ENCODE measurements at regions not wholly inside any gene's neighbourhood (a gene's known extent, or its start where the extent isn't known, plus 50 kb on each side); places are given as distances from the start of the nearest gene placed in this dataset.

DNA sequence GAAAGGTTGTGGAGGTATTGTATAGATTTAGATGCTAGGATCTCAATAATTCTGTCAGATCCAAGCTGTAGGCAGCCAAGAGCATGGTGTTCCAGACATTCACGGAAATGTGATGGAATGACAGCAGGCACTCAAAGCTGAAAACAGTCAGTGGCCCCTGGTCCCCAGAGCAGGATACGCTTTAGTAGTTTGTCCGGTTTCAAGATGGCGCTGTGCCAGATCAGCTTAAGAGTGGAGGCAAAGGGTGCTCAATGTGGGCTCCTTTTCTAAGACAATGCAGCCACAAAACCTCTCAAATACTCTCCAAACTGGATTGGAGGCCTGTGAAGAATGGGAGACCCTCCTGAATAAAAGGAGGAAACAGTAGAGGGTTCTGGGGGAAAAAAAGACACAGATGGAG, 291.2 kb upstream of the HS3ST1 start:
- H3K27ac ChIP-seq, result no peak overlapping the region
- H3K36me3 ChIP-seq, result no peaks in the 10 kb centered on the region
- peak; percentile 35 for ATAC-seq
- DNase-seq, result peak; percentile 58
- no peaks in the 10 kb centered on the region for H3K9me3 ChIP-seq
- TF ChIP-seq, protein P1, sequence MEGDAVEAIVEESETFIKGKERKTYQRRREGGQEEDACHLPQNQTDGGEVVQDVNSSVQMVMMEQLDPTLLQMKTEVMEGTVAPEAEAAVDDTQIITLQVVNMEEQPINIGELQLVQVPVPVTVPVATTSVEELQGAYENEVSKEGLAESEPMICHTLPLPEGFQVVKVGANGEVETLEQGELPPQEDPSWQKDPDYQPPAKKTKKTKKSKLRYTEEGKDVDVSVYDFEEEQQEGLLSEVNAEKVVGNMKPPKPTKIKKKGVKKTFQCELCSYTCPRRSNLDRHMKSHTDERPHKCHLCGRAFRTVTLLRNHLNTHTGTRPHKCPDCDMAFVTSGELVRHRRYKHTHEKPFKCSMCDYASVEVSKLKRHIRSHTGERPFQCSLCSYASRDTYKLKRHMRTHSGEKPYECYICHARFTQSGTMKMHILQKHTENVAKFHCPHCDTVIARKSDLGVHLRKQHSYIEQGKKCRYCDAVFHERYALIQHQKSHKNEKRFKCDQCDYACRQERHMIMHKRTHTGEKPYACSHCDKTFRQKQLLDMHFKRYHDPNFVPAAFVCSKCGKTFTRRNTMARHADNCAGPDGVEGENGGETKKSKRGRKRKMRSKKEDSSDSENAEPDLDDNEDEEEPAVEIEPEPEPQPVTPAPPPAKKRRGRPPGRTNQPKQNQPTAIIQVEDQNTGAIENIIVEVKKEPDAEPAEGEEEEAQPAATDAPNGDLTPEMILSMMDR (IDR thresholded peaks at IDR 0.05), result no peak
- intact Hi-C loops (cut with DNase I), result no loop called here
- H3K27me3 ChIP-seq, result no peaks in the 10 kb centered on the region
- no peak overlapping the region for H3K4me3 ChIP-seq
- H3K4me1 ChIP-seq, result no peaks in the 10 kb centered on the region

- no peaks in the 10 kb centered on the region for H3K9me3 ChIP-seq
- intact Hi-C loops (cut with DNase I), result no loop called here
- no peak for DNase-seq
- H3K4me3 ChIP-seq, result no peak overlapping the region
- H3K27me3 ChIP-seq, result no peaks in the 10 kb centered on the region
- TF ChIP-seq, protein P1 (IDR thresholded peaks at IDR 0.05), result no peak
- ATAC-seq, result no peak
- H3K36me3 ChIP-seq, result no peaks in the 10 kb centered on the region
- no peak overlapping the region for H3K27ac ChIP-seq
- no peaks in the 10 kb centered on the region for H3K4me1 ChIP-seq
These were observed 287.2 kb upstream of the HS3ST1 start for GRCh38 chr4:11715753-11716521.

- H3K36me3 ChIP-seq, result no peaks in the 10 kb centered on the region
- DNase-seq, result no peak
- H3K4me1 ChIP-seq, result no peaks in the 10 kb centered on the region
- TF ChIP-seq, protein P1 (IDR thresholded peaks at IDR 0.05), result no peak
- H3K9me3 ChIP-seq, result no peaks in the 10 kb centered on the region
- no peaks in the 10 kb centered on the region for H3K27me3 ChIP-seq
- H3K4me3 ChIP-seq, result no peak overlapping the region
- no peak overlapping the region for H3K27ac ChIP-seq
- no peak for ATAC-seq
- intact Hi-C loops (cut with DNase I), result no loop called here
These were observed 281.9 kb upstream of the HS3ST1 start for GRCh38 chr4:11710453-11711093.

DNA sequence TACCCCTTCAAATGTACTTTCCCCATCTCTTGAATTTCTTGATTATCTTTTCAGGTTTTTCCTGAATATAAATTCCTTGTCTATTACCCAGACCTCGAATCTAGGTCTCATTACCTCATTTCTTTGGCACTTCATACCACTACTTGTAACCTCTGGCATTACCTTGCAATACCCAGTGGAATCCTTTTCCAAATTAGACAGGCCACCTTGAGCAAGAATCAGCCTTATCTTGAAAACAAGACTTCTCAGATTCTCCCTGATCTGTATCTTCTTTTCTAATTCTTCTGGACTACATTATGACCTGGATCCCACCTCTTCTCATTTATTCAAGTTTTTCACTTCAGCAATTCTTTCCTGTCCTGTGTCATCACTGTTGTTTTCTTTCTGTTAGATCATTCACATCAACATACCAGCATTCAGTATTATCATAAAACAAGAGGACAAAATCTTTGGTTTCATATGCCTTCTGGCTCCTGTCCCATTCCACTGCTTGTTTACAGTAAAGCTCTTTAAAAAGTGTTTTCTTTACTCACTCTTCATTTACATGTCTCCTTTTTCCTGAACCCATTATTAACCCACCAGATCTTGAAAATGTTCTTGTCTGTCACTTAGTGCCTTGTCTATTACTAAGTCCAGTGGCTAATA, 275.6 kb upstream of the HS3ST1 start:
- Histone ChIP-seq H3K36me3 (no peaks in the 10 kb centered on the region), H3K27me3 (no peaks in the 10 kb centered on the region), H3K27ac (no peak overlapping the region), H3K4me1 (no peaks in the 10 kb centered on the region), H3K9me3 (no peaks in the 10 kb centered on the region), H3K4me3 (no peak overlapping the region)
- DNase-seq (no peak), ATAC-seq (no peak)
- TF ChIP-seq, protein P1 (IDR thresholded peaks at IDR 0.05), result no peak
- intact Hi-C loops (cut with DNase I), result no loop called here

- Histone ChIP-seq H3K27ac (no peak overlapping the region), H3K9me3 (no peaks in the 10 kb centered on the region), H3K36me3 (no peaks in the 10 kb centered on the region), H3K4me3 (no peak overlapping the region), H3K4me1 (no peaks in the 10 kb centered on the region), H3K27me3 (no peaks in the 10 kb centered on the region)
- ATAC-seq (no peak), DNase-seq (no peak)
- intact Hi-C loops (cut with DNase I), result no loop called here
- TF ChIP-seq, protein P1 (IDR thresholded peaks at IDR 0.05), result no peak
These were observed 274.3 kb upstream of the HS3ST1 start for GRCh38 chr4:11702886-11703557.

All from upper lobe of right lung (tissue), 1 donor.